Ovary (tissue), 7 donors: ENCODE measurements at regions not wholly inside any gene's neighbourhood (a gene's known extent, or its start where the extent isn't known, plus 50 kb on each side); places are given as distances from the start of the nearest gene placed in this dataset.

Source experiments
- DNase-seq, 5 donors: peaks; one replicate each; pipeline ENCODE4 v3.0.0-alpha.2; 2019 to 2020
- H3K27ac ChIP-seq, 2 donors: fragments of 200-600 bp; one replicate each; pipeline versions ENCODE4 v1.5.1 to v1.8.0; 2019 to 2022
- H3K27me3 ChIP-seq: fragments of 200-600 bp; one replicate; pipeline ENCODE4 v1.8.0; 2022
- H3K36me3 ChIP-seq: fragments of 200-600 bp; sonication (generic); one replicate; pipeline ENCODE4 v1.5.1; 2019
- H3K4me1 ChIP-seq: one replicate; pipeline ENCODE4 v1.8.1; 2013; ENCODE audit warnings: mild to moderate bottlenecking, moderate library complexity; ENCODE audit not compliant: insufficient read depth
- H3K4me3 ChIP-seq: fragments of 200-600 bp; sonication (generic); one replicate; pipeline ENCODE4 v1.5.1; 2017
- H3K9me3 ChIP-seq, 2 donors: fragments of 200-600 bp in 1 of 2; sonication (generic) in 1 of 2; one replicate each; pipeline versions ENCODE4 v1.5.1 to v1.8.1; 2013 to 2019; ENCODE audit warnings: mild to moderate bottlenecking in 1 of 2, moderate library complexity in 1 of 2
- CTCF ChIP-seq, 3 donors: fragments of 450-650 bp in 2 of 3; fragments of 200-600 bp in 1 of 3; IDR thresholded peaks; one replicate each; pipeline versions ENCODE4 v1.5.1 to v1.8.0; 2016 to 2022; ENCODE audit warnings: antibody characterized with exemption in 3 of 3, mild to moderate bottlenecking in 1 of 3
- EP300 ChIP-seq: sonication (generic); formaldehyde crosslinking; IDR thresholded peaks from one replicate; pipeline ENCODE4 v1.6.1; 2017; ENCODE audit warnings: antibody characterized with exemption
- POLR2A ChIP-seq: fragments of 450-650 bp; IDR thresholded peaks from one replicate; pipeline ENCODE4 v1.6.1; 2017; ENCODE audit warnings: antibody characterized with exemption, mild to moderate bottlenecking, moderate library complexity
- WGBS, 3 donors: extraction: QIAGEN DNeasy Blood & Tissue Kit in 1 of 3; methylation state at CpG; one replicate each; pipeline versions ENCODE4 v1.1.5 to v1.1.7; 2013 to 2017; 5-methylcytosine and 5-hydroxymethylcytosine counted together
- intact Hi-C, 4 donors: fragments of 100-400 bp; cut with DNase I; formaldehyde crosslinking; loops; one replicate each; pipeline versions ENCODE4 v1.11.0 to v1.15.1; 2022 to 2023
- donor health status: DM: no; HTN: no; CAD: no; lungs with moderate emphysema.
- donor health status: DM: no; HTN: no; CAD: no.
- donor health status: Bipolar disorder and iron deficiency.
- donor health status: DM: no; HTN: no; CAD: no.
- donor health status: DM: yes; HTN: yes; CAD: no.

GRCh38 chr5:90109285-90109684 lies 300.3 kb downstream of the CETN3 start:
- Histone ChIP-seq H3K27me3 (no peaks in the 10 kb centered on the region), H3K27ac (no peak overlapping the region), H3K36me3 (no peaks in the 10 kb centered on the region), H3K4me1 (no peaks in the 10 kb centered on the region), H3K4me3 (no peak overlapping the region), H3K9me3 (no peaks in the 10 kb centered on the region)
- intact Hi-C loops: no loop called here
- DNase-seq: no peak
- TF ChIP-seq EP300: no peak
- no peak for TF ChIP-seq POLR2A
- TF ChIP-seq CTCF (IDR thresholded peaks at IDR 0.05): no peak
- 45 to 48% (median 47%) methylated on average over 2 of the region's 2 CpGs for WGBS, 3 donors

GRCh38 chr5:90099099-90099498 lies 310.5 kb downstream of the CETN3 start:
- Histone ChIP-seq H3K4me1 (no peaks in the 10 kb centered on the region), H3K27me3 (no peaks in the 10 kb centered on the region), H3K4me3 (no peak overlapping the region), H3K36me3 (no peaks in the 10 kb centered on the region), H3K27ac (no peak overlapping the region), H3K9me3 (no peaks in the 10 kb centered on the region)
- DNase-seq: no peak
- TF ChIP-seq POLR2A (no peak), CTCF (IDR thresholded peaks at IDR 0.05) (no peak), EP300 (no peak)
- intact Hi-C loops: no loop called here

- TF ChIP-seq POLR2A (no peak), CTCF (IDR thresholded peaks at IDR 0.05) (no peak), EP300 (no peak)
- Histone ChIP-seq H3K4me1 (no peaks in the 10 kb centered on the region), H3K27ac (no peak overlapping the region), H3K36me3 (no peaks in the 10 kb centered on the region), H3K4me3 (no peak overlapping the region), H3K9me3 (no peaks in the 10 kb centered on the region), H3K27me3 (no peaks in the 10 kb centered on the region)
- intact Hi-C loops: no loop called here
- no peak for DNase-seq
- 92 to 97% (median 94%) methylated on average over 4 of the region's 4 CpGs for WGBS, 3 donors
Observed at GRCh38 chr5:90097082-90097477, 312.5 kb downstream of the CETN3 start.

- intact Hi-C loops: no loop called here
- Histone ChIP-seq H3K4me1 (no peaks in the 10 kb centered on the region), H3K36me3 (no peaks in the 10 kb centered on the region), H3K27me3 (no peaks in the 10 kb centered on the region), H3K27ac (no peak overlapping the region), H3K9me3 (no peaks in the 10 kb centered on the region), H3K4me3 (no peak overlapping the region)
- no peak for TF ChIP-seq POLR2A
- no peak for TF ChIP-seq EP300
- TF ChIP-seq CTCF (IDR thresholded peaks at IDR 0.05): no peak
- DNase-seq: no peak
- 72 to 80% (median 72%) methylated on average over 6 of the region's 6 CpGs for WGBS, 3 donors
Observed at GRCh38 chr5:90096415-90097081, 313.0 kb downstream of the CETN3 start.
